Prostate gland (tissue), 2 donors: ENCODE measurements at regions not wholly inside any gene's neighbourhood (a gene's known extent, or its start where the extent isn't known, plus 50 kb on each side); places are given as distances from the start of the nearest gene placed in this dataset.
"Not testable (repeated sequence)": the region's sequence is repeated elsewhere in the genome, so short reads cannot be mapped to it uniquely, and the experiment has no call there.

Experiments
- DNase-seq: peaks from one replicate; pipeline ENCODE4 v3.0.0-alpha.2; 2019; ENCODE audit warnings: low spot score
- H3K27ac ChIP-seq, 2 donors: fragments of 200-600 bp; sonication (generic); 2 replicates each; pipeline ENCODE4 v1.5.1; 2017 to 2019
- H3K27me3 ChIP-seq: fragments of 200-600 bp; sonication (generic); replicated peaks from 2 replicates; pipeline ENCODE4 v1.5.1; 2019; ENCODE audit not compliant: insufficient read depth
- H3K36me3 ChIP-seq, 2 donors: fragments of 200-600 bp; sonication (generic); 1 replicate in 1 of 2; 2 replicates in 1 of 2; pipeline versions ENCODE4 v1.5.1 to v1.8.1; 2017 to 2019
- H3K4me1 ChIP-seq: fragments of 200-600 bp; sonication (generic); replicated peaks from 2 replicates; pipeline ENCODE4 v1.5.1; 2019
- H3K4me3 ChIP-seq, 2 donors: fragments of 200-600 bp; sonication (generic); 2 replicates each; pipeline ENCODE4 v1.5.1; 2017 to 2019
- H3K9me3 ChIP-seq: fragments of 200-600 bp; sonication (generic); 2 replicates; pipeline ENCODE4 v1.5.1; 2017
- POLR2A ChIP-seq: fragments of 450-650 bp; IDR thresholded peaks from one replicate; pipeline ENCODE4 v1.6.1; 2016; ENCODE audit warnings: antibody characterized with exemption, mild to moderate bottlenecking
- POLR2AphosphoS5 ChIP-seq: sonication (generic); formaldehyde crosslinking; IDR thresholded peaks from one replicate; pipeline ENCODE4 v1.6.1; 2017; ENCODE audit warnings: antibody characterized with exemption
- WGBS: methylation state at CpG from one replicate; pipeline ENCODE4 v1.1.5; 2018; 5-methylcytosine and 5-hydroxymethylcytosine counted together
- intact Hi-C: fragments of 100-400 bp; cut with DNase I; formaldehyde crosslinking; loops from one replicate; pipeline ENCODE4 v1.14.2; 2022
- TF ChIP-seq, protein P1 (sequence below), 4 experiments: fragments of 200-600 bp in 2 of 4; fragments of 450-650 bp in 2 of 4; sonication (generic) in 2 of 4; IDR thresholded peaks; 1 replicate in 3 of 4; 2 replicates in 1 of 4; pipeline ENCODE4 v1.5.1; 2016 to 2019; ENCODE audit warnings: antibody characterized with exemption in 4 of 4, mild to moderate bottlenecking in 2 of 4, moderate library complexity in 2 of 4

DNA sequence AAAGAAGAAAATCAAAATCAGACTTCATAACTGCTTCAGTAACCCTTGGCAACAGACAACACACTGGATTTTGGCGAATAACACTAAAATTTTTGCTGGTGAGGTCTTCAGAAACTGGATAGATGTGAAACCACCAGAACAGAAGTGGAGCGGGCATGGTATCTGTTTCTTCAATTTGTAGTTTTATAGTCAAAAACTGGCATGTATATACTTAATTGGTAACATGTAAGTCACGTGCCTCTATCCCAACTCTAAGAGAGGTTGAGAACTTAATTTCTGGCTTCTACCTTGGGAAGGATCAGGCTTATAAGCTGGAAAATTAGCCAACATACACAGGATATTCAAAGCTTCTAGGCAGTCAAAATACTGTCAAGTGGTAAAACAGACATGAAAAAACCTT lies 172.6 kb upstream of the CHL1 start:
- H3K27me3 ChIP-seq, result no peaks in the 10 kb centered on the region
- TF ChIP-seq, protein P1, sequence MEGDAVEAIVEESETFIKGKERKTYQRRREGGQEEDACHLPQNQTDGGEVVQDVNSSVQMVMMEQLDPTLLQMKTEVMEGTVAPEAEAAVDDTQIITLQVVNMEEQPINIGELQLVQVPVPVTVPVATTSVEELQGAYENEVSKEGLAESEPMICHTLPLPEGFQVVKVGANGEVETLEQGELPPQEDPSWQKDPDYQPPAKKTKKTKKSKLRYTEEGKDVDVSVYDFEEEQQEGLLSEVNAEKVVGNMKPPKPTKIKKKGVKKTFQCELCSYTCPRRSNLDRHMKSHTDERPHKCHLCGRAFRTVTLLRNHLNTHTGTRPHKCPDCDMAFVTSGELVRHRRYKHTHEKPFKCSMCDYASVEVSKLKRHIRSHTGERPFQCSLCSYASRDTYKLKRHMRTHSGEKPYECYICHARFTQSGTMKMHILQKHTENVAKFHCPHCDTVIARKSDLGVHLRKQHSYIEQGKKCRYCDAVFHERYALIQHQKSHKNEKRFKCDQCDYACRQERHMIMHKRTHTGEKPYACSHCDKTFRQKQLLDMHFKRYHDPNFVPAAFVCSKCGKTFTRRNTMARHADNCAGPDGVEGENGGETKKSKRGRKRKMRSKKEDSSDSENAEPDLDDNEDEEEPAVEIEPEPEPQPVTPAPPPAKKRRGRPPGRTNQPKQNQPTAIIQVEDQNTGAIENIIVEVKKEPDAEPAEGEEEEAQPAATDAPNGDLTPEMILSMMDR (IDR thresholded peaks at IDR 0.05), result no peak
- TF ChIP-seq POLR2A, result no peak
- TF ChIP-seq POLR2AphosphoS5, result no peak
- H3K27ac ChIP-seq, result no peak overlapping the region
- no peaks in the 10 kb centered on the region for H3K4me1 ChIP-seq
- H3K36me3 ChIP-seq, result no peaks in the 10 kb centered on the region
- WGBS, result 60% methylated on average over 3 of the region's 3 CpGs
- DNase-seq, result no peak
- intact Hi-C loops, result no loop called here
- no peaks in the 10 kb centered on the region for H3K9me3 ChIP-seq
- no peak overlapping the region for H3K4me3 ChIP-seq

DNA sequence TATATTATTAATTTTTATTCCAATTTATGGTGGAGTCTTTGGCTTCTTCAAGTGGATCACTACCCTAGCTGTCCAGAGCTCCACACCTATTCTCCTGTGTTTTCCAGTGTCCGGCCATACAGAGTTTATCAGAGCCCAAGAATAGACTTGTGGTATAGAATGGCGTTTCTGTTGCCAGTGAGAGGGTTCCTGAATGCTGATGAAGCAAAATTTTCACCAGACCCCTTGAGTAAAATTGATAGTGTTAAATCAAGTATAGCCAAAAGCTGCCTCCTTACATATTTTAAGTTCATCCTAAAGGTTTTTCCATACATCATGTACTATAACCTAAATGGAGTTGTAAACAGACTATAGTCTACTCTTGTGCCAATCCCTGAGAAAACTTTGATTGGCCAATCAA lies 171.5 kb upstream of the CHL1 start:
- TF ChIP-seq POLR2A (no peak), POLR2AphosphoS5 (no peak)
- TF ChIP-seq, protein P1 (IDR thresholded peaks at IDR 0.05), result no peak
- intact Hi-C loops, result no loop called here
- Histone ChIP-seq H3K27ac (no peak overlapping the region), H3K36me3 (no peaks in the 10 kb centered on the region), H3K9me3 (no peaks in the 10 kb centered on the region), H3K4me1 (no peaks in the 10 kb centered on the region), H3K27me3 (no peaks in the 10 kb centered on the region), H3K4me3 (no peak overlapping the region)
- no peak for DNase-seq
- WGBS, result 67% methylated on average over 2 of the region's 2 CpGs

DNA sequence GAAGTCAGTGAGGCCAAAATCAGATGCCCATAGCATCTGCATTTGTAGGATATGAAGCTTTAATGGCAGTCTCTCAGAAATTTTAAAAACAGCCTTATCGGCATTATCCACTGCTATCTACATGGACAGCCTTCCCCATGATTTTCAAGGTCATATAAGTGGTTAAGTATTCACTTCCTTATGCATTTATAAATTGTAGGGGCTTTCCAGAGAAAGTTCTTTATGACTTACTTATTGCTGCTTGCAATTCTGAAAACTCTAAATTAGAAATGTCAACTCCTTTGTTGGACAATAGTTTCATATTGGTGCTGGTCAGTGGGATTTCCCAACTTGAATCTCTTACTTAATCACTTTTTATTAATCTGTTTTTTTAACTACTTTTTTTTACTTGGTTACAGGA lies 160.6 kb upstream of the CHL1 start:
- H3K36me3 ChIP-seq, intact Hi-C loops, H3K9me3 ChIP-seq, H3K27ac ChIP-seq, H3K27me3 ChIP-seq, H3K4me1 ChIP-seq, H3K4me3 ChIP-seq, DNase-seq: not testable (repeated sequence)
- 95% methylated on average over 1 of the region's 1 CpG for WGBS

DNA sequence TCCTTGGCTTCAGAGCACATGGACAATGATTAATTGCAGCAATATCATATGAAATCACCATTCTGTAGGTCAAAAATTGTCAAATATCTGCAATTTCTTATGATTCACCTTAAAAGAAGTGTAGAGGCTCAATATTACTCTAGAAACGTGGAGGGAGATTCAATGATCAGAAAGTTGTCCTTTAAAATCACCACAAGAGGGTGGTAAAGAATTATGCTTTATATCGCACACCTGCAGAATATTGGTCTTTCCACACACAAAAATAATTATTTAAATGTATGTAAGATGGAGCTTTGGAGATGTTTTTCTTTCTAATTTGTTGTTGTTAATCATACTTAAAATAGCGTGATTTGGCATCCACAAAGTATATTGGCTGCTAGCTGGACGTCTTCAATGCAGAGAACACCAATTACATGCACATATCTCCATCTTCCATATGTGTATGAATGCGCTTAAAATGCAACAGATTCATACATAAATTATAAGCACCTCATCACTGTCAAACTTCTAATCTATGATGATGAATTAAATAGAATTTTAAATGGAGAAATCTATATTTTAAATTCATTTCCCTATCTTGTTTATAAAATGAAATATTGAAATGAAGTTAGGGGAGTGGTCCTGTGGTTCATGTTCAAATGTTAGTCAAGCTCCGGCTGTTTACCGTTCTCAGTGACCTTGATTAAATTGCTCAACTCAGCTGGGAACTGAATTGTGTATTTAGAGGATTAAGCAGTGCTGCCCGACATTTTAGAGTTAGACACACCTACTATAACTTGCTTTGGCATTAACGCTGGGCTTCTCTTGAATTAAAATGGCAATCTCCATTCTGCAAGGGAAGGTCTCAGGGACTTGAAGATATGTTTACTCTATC lies 153.5 kb upstream of the CHL1 start:
- H3K4me1 ChIP-seq, H3K4me3 ChIP-seq, DNase-seq, intact Hi-C loops, H3K9me3 ChIP-seq, H3K27me3 ChIP-seq, H3K36me3 ChIP-seq, H3K27ac ChIP-seq: not testable (repeated sequence)
- WGBS, result 34% methylated on average over 9 of the region's 9 CpGs
- TF ChIP-seq, protein P1 (IDR thresholded peaks at IDR 0.05), result peak in 3 of 4 experiments; percentile 35 to 67 (median 51)

DNA sequence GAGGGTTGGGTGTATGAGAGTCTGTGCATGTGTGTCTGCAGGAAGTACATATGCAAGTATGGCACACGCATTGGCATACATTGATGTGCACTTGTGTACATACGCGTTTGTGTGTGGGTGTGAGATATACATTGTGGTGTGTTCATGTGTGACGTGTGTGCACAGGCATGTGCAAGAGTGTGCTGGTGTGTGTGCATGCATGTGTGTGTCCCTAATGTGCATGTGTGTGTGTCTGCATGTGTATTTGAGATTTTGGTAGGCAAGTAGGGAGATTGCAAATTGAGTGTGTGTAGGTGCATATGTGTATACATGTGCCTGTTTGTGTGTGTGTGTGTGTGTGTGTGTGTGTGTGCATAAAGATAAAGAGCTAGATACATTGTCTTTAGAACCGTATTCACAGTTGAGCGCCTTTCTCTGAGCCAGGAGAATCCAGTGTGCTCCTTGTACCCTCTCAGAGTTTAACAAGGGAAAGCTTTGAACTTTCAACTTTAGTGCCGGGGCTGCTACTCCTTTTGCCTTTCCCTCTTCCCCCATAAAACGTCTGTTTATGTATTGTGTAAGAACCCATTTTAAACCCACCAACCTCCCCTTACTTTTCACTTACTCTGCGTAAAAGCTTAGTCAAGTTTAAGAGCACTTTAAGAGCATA lies 152.4 kb upstream of the CHL1 start:
- H3K36me3 ChIP-seq, result no peaks in the 10 kb centered on the region
- H3K27me3 ChIP-seq, result no peaks in the 10 kb centered on the region
- H3K4me1 ChIP-seq, result no peaks in the 10 kb centered on the region
- H3K9me3 ChIP-seq, result no peaks in the 10 kb centered on the region
- DNase-seq, result no peak
- intact Hi-C loops, result no loop called here
- H3K4me3 ChIP-seq, result no peak overlapping the region
- no peak overlapping the region for H3K27ac ChIP-seq
- WGBS, result 58% methylated on average over 9 of the region's 9 CpGs
- TF ChIP-seq POLR2A, result no peak

DNA sequence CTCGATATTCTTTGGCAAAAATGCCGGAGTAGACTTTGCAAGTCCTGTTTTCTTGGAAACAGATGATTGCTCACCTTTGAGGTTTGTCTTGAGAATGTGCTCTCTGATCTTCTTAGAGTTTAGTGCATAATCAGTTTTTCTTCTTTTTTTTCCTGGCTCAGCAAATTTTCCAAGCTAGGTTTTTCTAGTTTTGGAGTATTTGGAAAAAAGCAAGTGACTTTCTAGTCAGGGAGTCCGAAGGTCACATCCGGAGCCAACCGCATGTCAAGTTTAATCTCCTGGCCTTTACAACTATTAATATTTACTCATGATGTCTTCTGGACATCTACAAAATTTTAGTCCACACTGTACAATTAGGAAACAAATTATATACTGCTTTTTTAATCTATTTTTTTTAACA lies 151.6 kb upstream of the CHL1 start:
- H3K9me3 ChIP-seq, intact Hi-C loops, H3K27me3 ChIP-seq, H3K4me3 ChIP-seq, H3K36me3 ChIP-seq, DNase-seq, H3K27ac ChIP-seq, H3K4me1 ChIP-seq: not testable (repeated sequence)
- WGBS, result 78% methylated on average over 5 of the region's 5 CpGs
